Inflammatory macrophage treated with lipopolysaccharide for 1 hour (primary cell): ENCODE measurements at regions not wholly inside any gene's neighbourhood (a gene's known extent, or its start where the extent isn't known, plus 50 kb on each side); places are given as distances from the start of the nearest gene placed in this dataset.
A peak's percentile ranks its signal among the peaks of the same experiment; 100 is the strongest.
"Not testable (repeated sequence)": the region's sequence is repeated elsewhere in the genome, so short reads cannot be mapped to it uniquely, and the experiment has no call there.

Source experiments
- DNase-seq, 2 donors: peaks; one replicate each; pipeline ENCODE4 v3.0.0-alpha.2; 2020 to 2022

- no peak for DNase-seq
These were observed 51.8 kb upstream of the TLE1 start for GRCh38 chr9:81741103-81741502.

- DNase-seq = no peak
These were observed 58.7 kb upstream of the TLE1 start for GRCh38 chr9:81748091-81748490.

GRCh38 chr9:81753436-81753835 lies 64.1 kb upstream of the TLE1 start:
- DNase-seq = no peak

- DNase-seq = no peak
These were observed 64.9 kb upstream of the TLE1 start for GRCh38 chr9:81754245-81754644.

DNA sequence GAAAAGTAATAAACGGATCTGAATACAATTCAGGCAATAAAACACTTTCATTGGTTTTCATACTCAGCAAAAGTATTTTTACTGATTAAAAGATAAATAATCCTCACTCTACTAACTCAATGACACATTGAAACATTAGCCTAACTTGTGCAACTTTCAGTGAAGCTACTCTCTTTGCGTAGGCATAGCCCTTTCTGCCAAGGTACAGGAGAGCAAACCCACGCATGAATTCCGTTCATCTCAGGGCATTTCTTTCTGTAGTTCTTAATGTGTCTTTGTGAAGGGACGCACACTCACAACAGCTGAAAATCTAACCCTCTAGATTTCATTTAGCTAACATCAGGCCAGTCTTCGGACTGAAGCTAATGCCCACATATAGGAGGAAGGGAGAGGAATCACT lies 66.4 kb upstream of the TLE1 start:
- no peak for DNase-seq

- no peak for DNase-seq
These were observed 67.2 kb upstream of the TLE1 start for GRCh38 chr9:81756561-81756960.

GRCh38 chr9:81758123-81758797 lies 68.9 kb upstream of the TLE1 start:
- DNase-seq = no peak

DNA sequence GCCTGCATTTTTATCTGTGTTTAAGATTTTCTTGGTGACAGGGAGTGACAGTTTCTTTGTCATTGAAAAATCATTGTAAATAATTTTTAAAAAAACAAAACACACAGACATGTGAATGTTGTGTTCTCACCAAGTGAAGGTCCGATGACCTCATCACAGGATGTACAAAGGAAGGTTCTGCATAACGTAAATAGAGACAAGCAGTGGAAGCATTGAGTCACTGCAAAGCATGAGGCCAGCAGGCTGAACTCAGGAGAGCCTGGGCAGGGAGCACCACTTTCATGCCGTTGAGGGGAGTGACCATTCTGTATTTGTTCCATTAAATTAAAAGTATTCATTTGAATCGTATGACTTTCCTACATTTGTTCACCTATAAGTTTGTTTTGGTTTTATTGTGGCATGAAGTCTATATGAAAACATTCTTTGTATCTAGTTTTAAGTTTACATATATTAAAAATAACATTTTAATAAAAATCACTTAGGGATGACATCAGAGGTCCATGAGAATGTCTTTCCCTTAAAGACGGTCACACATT lies 70.4 kb upstream of the TLE1 start:
- no peak for DNase-seq

GRCh38 chr9:81767921-81768320 lies 78.6 kb upstream of the TLE1 start:
- DNase-seq = no peak

GRCh38 chr9:81771571-81771970 lies 82.2 kb upstream of the TLE1 start:
- DNase-seq = no peak

GRCh38 chr9:81772144-81772543 lies 82.8 kb upstream of the TLE1 start:
- DNase-seq = no peak

- peak in 1 of 2 donors; percentile 4 for DNase-seq
These were observed 87.0 kb upstream of the TLE1 start for GRCh38 chr9:81776390-81776789.

DNA sequence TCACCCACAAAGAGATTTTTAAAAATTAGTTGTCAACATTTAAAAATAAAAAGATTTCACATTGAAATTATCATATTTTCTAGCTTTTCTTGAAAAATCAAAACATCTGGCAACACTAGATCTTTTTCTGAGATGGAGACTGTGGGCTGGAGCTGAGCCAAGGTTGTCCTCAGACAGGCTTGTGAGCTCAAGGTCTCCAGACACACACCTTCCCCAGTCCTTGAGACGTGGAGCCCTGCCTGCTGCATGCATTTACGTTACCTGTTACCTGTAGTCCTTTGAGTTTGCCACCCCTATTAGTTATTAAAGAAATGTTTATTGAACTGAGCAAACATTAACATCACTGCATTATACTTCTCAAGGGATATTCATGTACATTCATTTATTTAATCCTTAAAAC lies 87.5 kb upstream of the TLE1 start:
- no peak for DNase-seq

- no peak for DNase-seq
These were observed 88.1 kb upstream of the TLE1 start for GRCh38 chr9:81777482-81777881.

DNA sequence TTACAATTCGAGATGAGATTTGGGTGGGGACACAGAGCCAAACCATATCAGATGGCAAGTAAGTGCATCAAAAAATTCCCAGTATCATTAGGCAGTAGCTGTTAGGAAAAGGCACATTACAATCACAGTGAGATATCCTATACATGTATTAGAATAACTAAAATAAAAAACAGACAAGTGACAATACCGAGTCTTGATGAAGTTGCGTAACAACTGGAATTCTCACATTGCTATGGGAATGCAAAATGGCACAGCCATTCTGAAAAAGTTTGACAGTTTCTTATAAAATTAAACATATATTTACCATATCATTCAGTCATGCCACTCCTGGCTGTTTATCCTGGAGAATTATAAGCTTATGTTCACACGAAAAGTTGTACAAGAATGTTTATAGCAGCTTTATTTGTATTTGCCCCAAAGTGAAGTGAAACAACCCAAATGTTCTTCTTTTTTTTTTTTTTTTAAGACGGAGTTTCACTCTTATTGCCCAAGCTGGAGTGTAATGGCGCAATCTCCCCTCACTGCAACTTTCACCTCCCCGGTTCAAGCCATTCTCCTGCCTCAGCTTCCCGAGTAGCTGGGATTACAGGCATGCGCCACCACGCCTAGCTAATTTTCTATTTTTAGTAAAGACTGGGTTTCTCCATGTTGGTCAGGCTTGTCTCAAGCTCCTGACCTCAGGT lies 93.1 kb upstream of the TLE1 start:
- peak; percentile 23 to 54 for DNase-seq

- no peak for DNase-seq
These were observed 98.6 kb upstream of the TLE1 start for GRCh38 chr9:81787747-81788632.

DNA sequence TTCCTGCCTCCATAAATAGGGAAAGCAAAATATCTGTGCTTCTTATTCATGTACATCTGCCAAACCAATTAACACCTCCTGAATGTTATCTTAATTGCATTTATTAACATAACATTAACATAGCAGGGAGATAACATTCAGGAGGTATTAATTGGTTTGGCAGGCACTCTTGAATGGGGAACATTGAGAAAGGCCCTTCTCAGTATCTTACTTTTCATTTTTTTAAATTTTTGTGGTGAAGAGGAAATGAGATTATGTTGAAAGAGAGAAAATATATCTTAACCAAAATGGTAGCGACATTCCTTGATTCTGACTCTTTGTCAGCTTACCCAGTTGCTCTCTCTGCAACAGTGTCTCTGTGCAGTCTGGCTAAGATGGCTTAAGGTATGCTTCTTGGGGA lies 100.4 kb upstream of the TLE1 start:
- DNase-seq = no peak

DNA sequence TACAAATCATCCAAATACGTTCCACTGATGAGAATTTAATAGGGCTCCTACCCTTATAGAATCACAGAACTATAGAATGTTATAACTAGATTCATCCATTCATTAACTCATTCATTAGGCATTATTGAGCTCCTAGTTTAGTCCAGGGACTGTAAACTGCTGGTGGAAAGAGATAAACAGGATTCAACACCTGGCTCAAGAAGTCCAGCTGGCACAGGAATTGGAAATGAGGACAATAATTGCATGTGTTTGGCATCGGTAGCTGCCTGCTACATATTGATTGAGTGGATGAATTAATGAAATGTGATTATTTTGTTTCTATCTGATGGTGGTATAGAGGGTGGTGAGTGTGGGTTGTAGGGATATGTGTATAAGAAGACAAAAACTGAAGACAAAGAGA lies 100.8 kb upstream of the TLE1 start:
- no peak for DNase-seq

DNA sequence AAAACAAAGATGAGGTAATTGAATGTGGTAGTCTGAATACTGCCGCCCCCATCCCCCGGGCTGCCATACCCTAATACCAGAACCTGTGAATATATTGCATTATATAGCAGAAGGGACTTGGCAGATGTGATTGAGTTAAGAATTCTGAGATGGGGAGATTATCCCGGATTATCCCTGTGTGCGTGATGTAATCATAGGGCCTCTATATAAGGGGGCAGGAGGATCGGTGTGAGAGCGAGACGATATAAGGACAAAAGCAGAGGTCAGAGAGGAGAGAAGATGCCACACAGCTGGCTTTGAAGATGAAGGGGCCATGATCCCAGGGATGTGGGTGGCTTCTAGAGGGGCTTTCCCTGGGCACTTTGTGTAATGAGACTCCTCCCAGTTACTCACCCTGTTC lies 101.7 kb upstream of the TLE1 start:
- DNase-seq = no peak

DNA sequence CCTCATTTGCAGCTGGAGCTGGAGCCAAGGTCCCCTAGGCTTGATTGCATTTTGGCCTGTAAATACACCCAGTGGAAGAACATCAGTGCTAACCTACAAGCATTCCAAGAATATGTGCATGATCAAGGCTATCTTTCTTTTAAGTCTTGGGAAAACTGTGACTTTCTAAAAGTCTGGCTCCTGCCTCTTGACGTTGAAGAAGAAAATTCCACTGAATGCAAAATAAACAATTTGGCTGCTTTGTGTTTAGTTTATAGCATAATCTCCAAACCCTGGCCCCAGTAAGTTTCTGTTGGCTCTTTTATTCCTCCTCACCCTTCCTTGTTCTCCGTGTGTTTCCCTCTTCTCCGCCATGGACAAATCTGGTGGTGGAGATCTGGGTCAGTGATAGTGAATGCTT lies 109.3 kb upstream of the TLE1 start:
- no peak for DNase-seq

DNA sequence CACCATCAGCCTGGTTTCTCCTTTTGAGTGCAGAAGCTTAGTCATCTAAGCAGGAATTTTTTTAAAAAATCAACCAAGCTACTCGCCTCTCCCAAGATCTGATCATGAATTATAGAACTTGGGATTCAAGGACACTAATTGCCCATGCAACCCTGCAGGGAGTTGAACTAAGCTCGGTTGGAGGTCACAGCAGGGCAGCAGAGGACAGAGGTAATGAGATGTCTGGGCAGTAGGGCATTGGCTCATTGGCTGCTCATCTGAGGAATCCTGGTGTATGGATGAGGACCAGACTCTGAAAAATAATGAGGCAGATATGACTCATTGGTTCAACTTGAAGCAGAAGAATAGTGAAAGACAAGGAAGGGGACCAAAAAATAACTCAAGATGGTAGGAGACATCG lies 111.8 kb upstream of the TLE1 start:
- no peak for DNase-seq

DNA sequence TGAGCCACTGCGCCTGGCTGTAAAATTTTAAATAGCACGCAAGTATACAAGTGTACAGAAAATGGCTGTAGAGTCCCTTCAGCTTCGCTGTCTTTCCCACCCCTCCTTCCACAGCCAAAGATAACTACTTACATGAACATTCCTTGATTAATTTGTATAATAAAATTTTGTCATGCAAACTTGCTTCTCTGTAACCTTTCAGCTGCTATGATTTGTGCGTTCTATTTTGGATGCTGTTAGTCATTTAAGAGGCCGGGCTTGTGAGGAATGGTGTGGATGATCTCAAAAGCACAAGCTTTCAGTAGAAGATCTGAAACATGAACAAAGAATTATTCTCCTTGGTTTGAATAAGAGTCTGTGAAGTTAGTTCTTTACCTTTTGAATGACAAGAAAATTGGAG lies 115.0 kb upstream of the TLE1 start:
- DNase-seq = no peak

GRCh38 chr9:81811688-81812087 lies 116.5 kb upstream of the SPATA31D4 start:
- not testable (repeated sequence) for DNase-seq

DNA sequence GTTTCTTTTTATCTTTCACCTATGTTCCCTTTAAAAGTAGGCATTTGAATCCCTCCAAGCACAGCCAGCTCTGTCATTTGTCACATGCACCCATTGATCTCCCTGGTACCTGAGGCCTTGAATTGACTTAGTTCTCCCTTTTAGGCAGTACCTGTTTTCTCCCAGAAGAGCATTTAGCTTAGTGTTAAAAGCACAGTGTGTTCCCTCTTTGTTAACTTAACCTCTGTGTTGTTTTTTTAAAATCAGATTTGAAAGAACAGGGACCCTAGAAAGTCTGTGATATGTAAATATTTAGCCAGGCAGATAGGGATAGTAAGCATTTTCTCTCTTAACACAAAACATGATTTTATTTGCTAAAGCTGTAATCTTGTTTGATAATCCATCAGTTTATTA lies 113.8 kb upstream of the SPATA31D4 start:
- DNase-seq = no peak
